ENCODE measurements at regions not wholly inside any gene's neighbourhood (a gene's known extent, or its start where the extent isn't known, plus 50 kb on each side); places are given as distances from the start of the nearest gene placed in this dataset.

- TF ChIP-seq EZH2phosphoT487 (IDR thresholded peaks at IDR 0.05; ENCODE audit: borderline replicate concordance, low read depth, low read length) = no peak
- no peak for TF ChIP-seq CTCF (conservative IDR thresholded peaks at IDR 0.05; ENCODE audit: low read length)
Observed at GRCh38 chr10:124211921-124212320, 118.5 kb upstream of the CHST15 start.
